ENCODE measurements at regions not wholly inside any gene's neighbourhood (a gene's known extent, or its start where the extent isn't known, plus 50 kb on each side); places are given as distances from the start of the nearest gene placed in this dataset.

DNA sequence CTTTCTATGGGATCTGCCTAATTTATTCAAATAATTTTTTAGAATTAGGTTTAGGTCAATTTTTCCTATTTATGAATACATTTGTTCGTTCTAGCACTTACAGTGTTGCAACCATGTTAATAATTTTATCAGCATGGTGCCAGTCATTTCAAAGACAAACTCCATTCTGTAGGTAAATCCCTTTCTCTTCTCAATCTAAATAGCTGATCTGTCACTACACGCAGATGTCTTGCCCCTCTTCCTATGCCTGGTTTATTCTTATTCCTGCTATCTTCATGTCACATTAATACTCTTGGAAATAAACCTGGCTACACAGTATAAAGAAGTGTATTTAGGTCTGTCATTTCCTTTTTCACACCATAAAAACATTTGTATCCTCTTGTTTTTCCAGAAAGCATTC lies 1172.4 kb downstream of the BRINP3 start:
- WGBS, 2 donors: 47 to 63% methylated on average over 2 of the region's 2 CpGs
- no peak for DNase-seq
- Histone ChIP-seq H3K36me3 (no peaks in the 10 kb centered on the region), H3K27me3 (no peaks in the 10 kb centered on the region), H3K9me3 (no peaks in the 10 kb centered on the region), H3K4me1 (no peaks in the 10 kb centered on the region), H3K4me3 (no peak overlapping the region), H3K27ac (no peak overlapping the region)
- TF ChIP-seq, protein P1, sequence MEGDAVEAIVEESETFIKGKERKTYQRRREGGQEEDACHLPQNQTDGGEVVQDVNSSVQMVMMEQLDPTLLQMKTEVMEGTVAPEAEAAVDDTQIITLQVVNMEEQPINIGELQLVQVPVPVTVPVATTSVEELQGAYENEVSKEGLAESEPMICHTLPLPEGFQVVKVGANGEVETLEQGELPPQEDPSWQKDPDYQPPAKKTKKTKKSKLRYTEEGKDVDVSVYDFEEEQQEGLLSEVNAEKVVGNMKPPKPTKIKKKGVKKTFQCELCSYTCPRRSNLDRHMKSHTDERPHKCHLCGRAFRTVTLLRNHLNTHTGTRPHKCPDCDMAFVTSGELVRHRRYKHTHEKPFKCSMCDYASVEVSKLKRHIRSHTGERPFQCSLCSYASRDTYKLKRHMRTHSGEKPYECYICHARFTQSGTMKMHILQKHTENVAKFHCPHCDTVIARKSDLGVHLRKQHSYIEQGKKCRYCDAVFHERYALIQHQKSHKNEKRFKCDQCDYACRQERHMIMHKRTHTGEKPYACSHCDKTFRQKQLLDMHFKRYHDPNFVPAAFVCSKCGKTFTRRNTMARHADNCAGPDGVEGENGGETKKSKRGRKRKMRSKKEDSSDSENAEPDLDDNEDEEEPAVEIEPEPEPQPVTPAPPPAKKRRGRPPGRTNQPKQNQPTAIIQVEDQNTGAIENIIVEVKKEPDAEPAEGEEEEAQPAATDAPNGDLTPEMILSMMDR (IDR thresholded peaks at IDR 0.05): no peak
- TF ChIP-seq POLR2A (IDR thresholded peaks at IDR 0.05): no peak
- intact Hi-C loops (cut with DNase I): no loop called here

DNA sequence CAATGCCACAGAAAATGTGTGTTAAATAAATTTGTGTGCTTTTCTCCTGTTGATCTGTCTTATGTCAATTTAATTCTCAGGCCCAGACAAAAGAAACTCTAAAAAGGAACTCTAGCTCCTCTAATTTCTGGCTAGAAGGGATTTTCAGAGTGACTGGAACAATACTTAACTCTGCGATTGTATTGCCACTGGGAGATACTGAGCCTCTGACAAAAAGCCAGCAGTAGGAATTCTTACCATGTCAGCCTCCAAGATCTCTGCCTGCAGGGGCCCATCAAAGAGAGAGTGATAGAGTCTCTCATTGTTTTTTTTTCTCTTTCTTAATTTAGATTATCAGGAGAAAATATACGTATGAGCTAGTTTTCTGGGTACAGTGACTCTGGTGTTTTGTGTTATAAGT lies 1165.7 kb downstream of the BRINP3 start:
- intact Hi-C loops (cut with DNase I): no loop called here
- Histone ChIP-seq H3K36me3 (no peaks in the 10 kb centered on the region), H3K9me3 (no peaks in the 10 kb centered on the region), H3K4me1 (no peaks in the 10 kb centered on the region), H3K4me3 (no peak overlapping the region), H3K27ac (no peak overlapping the region), H3K27me3 (no peaks in the 10 kb centered on the region)
- DNase-seq: no peak
- 72 to 82% methylated on average over 2 of the region's 2 CpGs for WGBS, 2 donors
- TF ChIP-seq, protein P1 (IDR thresholded peaks at IDR 0.05): no peak
- TF ChIP-seq POLR2A (IDR thresholded peaks at IDR 0.05): no peak

DNA sequence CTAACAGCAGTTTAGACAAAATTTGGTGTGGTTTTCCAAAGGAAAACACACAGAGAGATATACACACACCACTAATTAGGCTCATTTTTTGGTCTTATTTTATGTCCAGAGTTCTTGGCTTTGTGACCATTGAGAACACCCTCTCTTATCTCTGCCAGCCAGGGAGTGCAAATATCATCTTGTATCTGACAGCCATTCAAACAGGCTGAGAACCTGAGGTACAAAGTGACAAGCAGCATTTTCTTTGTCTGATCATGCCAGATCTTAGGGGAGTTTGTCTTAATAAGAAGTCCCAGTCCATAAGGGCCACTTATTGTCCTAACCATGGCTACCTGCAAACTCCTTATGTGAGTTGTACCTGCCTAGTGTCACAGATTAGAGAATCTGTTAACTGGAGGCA lies 1165.2 kb downstream of the BRINP3 start:
- intact Hi-C loops (cut with DNase I): no loop called here
- Histone ChIP-seq H3K27ac (no peak overlapping the region), H3K4me3 (no peak overlapping the region), H3K4me1 (no peaks in the 10 kb centered on the region), H3K36me3 (no peaks in the 10 kb centered on the region), H3K27me3 (no peaks in the 10 kb centered on the region), H3K9me3 (no peaks in the 10 kb centered on the region)
- no peak for DNase-seq
- TF ChIP-seq, protein P1 (IDR thresholded peaks at IDR 0.05): no peak
- no peak for TF ChIP-seq POLR2A (IDR thresholded peaks at IDR 0.05)

DNA sequence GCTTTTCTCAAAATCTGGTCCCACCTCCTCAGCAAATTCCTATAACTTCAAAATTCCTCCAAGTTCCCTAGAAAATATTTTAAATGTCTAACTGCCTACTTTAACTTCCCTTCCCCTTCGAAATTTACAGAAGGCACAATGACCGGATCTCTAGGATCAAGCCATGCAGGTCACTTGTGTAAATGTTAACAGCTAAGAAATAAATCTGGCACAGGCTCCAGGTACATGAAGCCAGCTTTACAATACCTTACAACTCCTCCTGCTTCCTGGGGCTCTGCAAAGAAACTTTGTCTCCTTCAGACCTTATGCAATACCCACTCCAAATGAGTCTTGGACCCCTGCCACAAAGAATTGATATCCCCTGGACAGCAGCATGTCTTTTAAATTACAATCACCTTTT lies 1164.2 kb downstream of the BRINP3 start:
- WGBS, 2 donors: 49 to 61% methylated on average over 2 of the region's 2 CpGs
- Histone ChIP-seq H3K4me1 (no peaks in the 10 kb centered on the region), H3K4me3 (no peak overlapping the region), H3K27ac (no peak overlapping the region), H3K9me3 (no peaks in the 10 kb centered on the region), H3K27me3 (no peaks in the 10 kb centered on the region), H3K36me3 (no peaks in the 10 kb centered on the region)
- DNase-seq: no peak
- no peak for TF ChIP-seq POLR2A (IDR thresholded peaks at IDR 0.05)
- TF ChIP-seq, protein P1 (IDR thresholded peaks at IDR 0.05): no peak
- intact Hi-C loops (cut with DNase I): no loop called here

DNA sequence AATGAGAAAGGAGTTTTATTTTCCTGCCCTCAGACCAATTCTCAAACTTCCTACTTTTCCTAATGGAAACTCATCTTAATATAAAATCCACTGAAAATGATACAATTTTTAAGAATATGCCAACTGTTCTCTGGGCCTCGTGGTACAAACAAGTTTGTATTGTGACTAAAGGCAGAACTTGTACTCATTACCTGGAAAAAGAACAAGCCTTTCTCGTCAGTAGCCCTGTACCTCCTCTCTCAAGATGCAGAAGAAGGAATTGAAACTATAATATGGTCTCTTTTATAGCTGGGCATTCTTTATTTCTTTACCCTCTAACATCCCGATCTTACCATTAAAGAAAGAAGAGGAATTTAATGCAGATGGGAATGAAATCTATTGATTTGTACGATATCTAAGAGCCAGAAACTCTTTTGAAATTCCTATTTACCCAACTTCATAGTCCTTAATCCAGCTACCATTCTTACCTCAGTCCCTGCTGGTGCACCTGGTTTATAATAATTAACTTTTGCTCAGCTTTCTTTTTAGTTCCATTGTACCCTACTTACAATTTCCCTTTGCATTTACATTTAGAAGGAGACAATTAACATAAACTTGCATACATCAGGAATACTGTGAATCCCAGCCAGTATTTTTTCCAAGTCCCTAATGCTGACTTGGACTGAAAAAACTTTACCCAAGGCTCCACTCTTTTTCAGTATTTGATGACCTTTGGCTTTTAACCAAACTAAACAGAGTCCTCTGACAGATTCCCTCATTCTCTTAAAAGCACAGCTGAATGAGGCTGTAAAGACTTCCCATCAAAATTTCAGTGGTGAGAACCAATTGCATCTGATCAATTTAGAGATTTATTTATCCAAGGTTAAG lies 1162.4 kb downstream of the BRINP3 start:
- intact Hi-C loops (cut with DNase I): no loop called here
- Histone ChIP-seq H3K36me3 (no peaks in the 10 kb centered on the region), H3K27me3 (no peaks in the 10 kb centered on the region), H3K4me3 (no peak overlapping the region), H3K27ac (no peak overlapping the region), H3K4me1 (no peaks in the 10 kb centered on the region), H3K9me3 (no peaks in the 10 kb centered on the region)
- no peak for TF ChIP-seq POLR2A (IDR thresholded peaks at IDR 0.05)
- TF ChIP-seq, protein P1 (IDR thresholded peaks at IDR 0.05): no peak
- 45 to 49% methylated on average over 4 of the region's 4 CpGs for WGBS, 2 donors
- DNase-seq: no peak

All from esophagus squamous epithelium (tissue), 5 donors.